HepG2 (cell line): ENCODE measurements at regions not wholly inside any gene's neighbourhood (a gene's known extent, or its start where the extent isn't known, plus 50 kb on each side); places are given as distances from the start of the nearest gene placed in this dataset.

Experiments
- ATAC-seq: fragments of 200-7000 bp; cut with Tn5 transposase; 3 replicates; pipeline ENCODE4 v1.9.1; 2020; ENCODE audit warnings: mild to moderate bottlenecking, moderate library complexity
- BruUV-seq: library from RNA; stranded (reverse); fragments of 400-500 nt; replicated peaks from 2 replicates; lab custom pipeline; 2021; lab: Mats Ljungman, UMichigan
- CTCF ChIA-PET: fragments of 300-600 bp; formaldehyde crosslinking; extraction: SDS; loops from one replicate; lab custom pipeline; 2021; ENCODE audit warnings: low total read pairs, inconsistent platforms, low intra/inter-chr PET ratio; lab: Yijun Ruan, JAX
- POLR2A ChIA-PET: fragments of 350-600 bp; sonication (Branson Sonifier 250); formaldehyde crosslinking; loops from one replicate; lab custom pipeline; 2020; ENCODE audit warnings: antibody characterized with exemption, inconsistent platforms; lab: Yijun Ruan, JAX
- DNase-seq: peaks from one replicate; pipeline ENCODE4 v3.0.0-alpha.2; 2015; ENCODE audit warnings: low spot score
- FAIRE-seq: peaks from 3 replicates; lab custom pipeline; 2011; peaks lifted over from hg19 to GRCh38; lab: Jason Lieb, UNC
- H2AFZ ChIP-seq: one replicate; pipeline ENCODE4 v1.6.1; 2011; ENCODE audit warnings: low read length, inconsistent platforms
- H3K27ac ChIP-seq: fragments of 300-600 bp; 3 replicates; pipeline ENCODE4 v1.8.0; 2011; ENCODE audit warnings: mixed run types, mild to moderate bottlenecking, mixed read lengths, low read length, inconsistent platforms; ENCODE audit not compliant: insufficient read depth; ENCODE audit errors: extremely low read length
- H3K27me3 ChIP-seq, 2 experiments: fragments of 200-600 bp in 1 of 2; 2 replicates in 1 of 2; 3 replicates in 1 of 2; pipeline versions ENCODE4 v1.6.0 to v1.8.0; 2011; ENCODE audit warnings: low read length in 2 of 2, mild to moderate bottlenecking in 2 of 2, moderate library complexity in 2 of 2, inconsistent platforms in 1 of 2; ENCODE audit not compliant: insufficient read depth in 2 of 2, control insufficient read depth in 1 of 2
- H3K36me3 ChIP-seq, 2 experiments: fragments of 200-600 bp in 1 of 2; replicated peaks in 1 of 2; 2 replicates in 1 of 2; 3 replicates in 1 of 2; pipeline versions ENCODE4 v1.5.1 to v1.8.0; 2011; ENCODE audit warnings: low read length in 2 of 2, inconsistent platforms in 1 of 2; ENCODE audit not compliant: insufficient read depth in 2 of 2, control insufficient read depth in 1 of 2
- H3K4me1 ChIP-seq: 2 replicates; pipeline ENCODE4 v1.5.1; 2012; ENCODE audit warnings: low read length, inconsistent platforms; ENCODE audit not compliant: insufficient read depth
- H3K4me2 ChIP-seq: 2 replicates; pipeline ENCODE4 v1.6.0; 2011; ENCODE audit warnings: low read depth, low read length, inconsistent platforms
- H3K4me3 ChIP-seq, 3 experiments: fragments of 200-600 bp in 1 of 3; sonication (generic), shearing (Covaris generic) in 1 of 3; replicated peaks in 1 of 3; 2 replicates each; pipeline ENCODE4 v1.5.1; 2011 to 2016; ENCODE audit warnings: low read length in 3 of 3, inconsistent platforms in 2 of 3, low read depth in 2 of 3, mild to moderate bottlenecking in 2 of 3, control low read depth in 1 of 3, mixed read lengths in 1 of 3; ENCODE audit not compliant: insufficient read depth in 1 of 3
- H3K79me2 ChIP-seq: one replicate; pipeline ENCODE4 v1.6.1; 2011; ENCODE audit warnings: low read length, inconsistent platforms; ENCODE audit not compliant: insufficient read depth
- H3K9ac ChIP-seq: 2 replicates; pipeline ENCODE4 v1.6.0; 2011; ENCODE audit warnings: mild to moderate bottlenecking, low read depth, low read length, inconsistent platforms; ENCODE audit not compliant: insufficient read depth
- H3K9me3 ChIP-seq: 2 replicates; pipeline ENCODE4 v1.5.1; 2012; ENCODE audit warnings: mild to moderate bottlenecking, low read length
- H4K20me1 ChIP-seq: 2 replicates; pipeline ENCODE4 v1.6.0; 2011; ENCODE audit warnings: inconsistent platforms, mild to moderate bottlenecking, low read length, moderate library complexity; ENCODE audit not compliant: insufficient read depth
- GTF2F1 ChIP-seq: fragments of 150-350 bp; IDR thresholded peaks from 2 replicates; pipeline ENCODE4 v1.6.1; 2014; ENCODE audit warnings: low read length
- HDAC6 ChIP-seq: fragments of 200-600 bp; sonication (generic); IDR thresholded peaks from 2 replicates; pipeline ENCODE4 v1.7.0; 2017; ENCODE audit warnings: mild to moderate bottlenecking, antibody characterized with exemption, low read length, low read depth
- HNF4A ChIP-seq: sonication (generic); formaldehyde crosslinking; IDR thresholded peaks from 2 replicates; pipeline ENCODE4 v1.4.0; 2020; ENCODE audit warnings: missing genetic modification reagents
- HOXA5 ChIP-seq: sonication (generic); formaldehyde crosslinking; IDR thresholded peaks from 2 replicates; pipeline ENCODE4 v1.4.0; 2020; ENCODE audit warnings: missing genetic modification reagents
- HOXA7 ChIP-seq: sonication (generic); formaldehyde crosslinking; IDR thresholded peaks from 2 replicates; pipeline ENCODE4 v1.8.1; 2022; ENCODE audit warnings: mild to moderate bottlenecking, missing genetic modification reagents, moderate library complexity
- PITX1 ChIP-seq: sonication (generic); formaldehyde crosslinking; IDR thresholded peaks from 2 replicates; pipeline ENCODE4 v1.5.1; 2020; ENCODE audit warnings: mild to moderate bottlenecking, missing genetic modification reagents
- RFXANK ChIP-seq: IDR thresholded peaks from 2 replicates; pipeline ENCODE4 v1.6.1; 2016
- SAFB2 ChIP-seq: sonication (generic); formaldehyde crosslinking; IDR thresholded peaks from 2 replicates; pipeline ENCODE4 v1.5.1; 2020; ENCODE audit warnings: missing genetic modification reagents, low read depth, mild to moderate bottlenecking, borderline replicate concordance
- SIN3B ChIP-seq: fragments of 150-350 bp; IDR thresholded peaks from 2 replicates; pipeline ENCODE4 v1.6.1; 2014; ENCODE audit warnings: low read length
- SKI ChIP-seq: fragments of 450-650 bp; IDR thresholded peaks from one replicate; pipeline ENCODE4 v1.6.1; 2018; ENCODE audit warnings: mild to moderate bottlenecking; ENCODE audit not compliant: partially characterized antibody
- TCF7 ChIP-seq: sonication (generic); IDR thresholded peaks from 2 replicates; pipeline ENCODE4 v1.6.1; 2016; ENCODE audit warnings: antibody characterized with exemption, low read depth
- ZNF264 ChIP-seq: sonication (generic); formaldehyde crosslinking; IDR thresholded peaks from 2 replicates; pipeline ENCODE4 v1.4.0; 2020; ENCODE audit warnings: missing genetic modification reagents
- WGBS: methylation state at CpG from one replicate; pipeline ENCODE4 v1.1.6; 2017; ENCODE audit warnings: low lambda C conversion rate; 5-methylcytosine and 5-hydroxymethylcytosine counted together
- in situ Hi-C: cut with HindIII; loops from 2 replicates; pipeline ENCODE4 v1.10.0; 2017; ENCODE audit warnings: low pct_unique_long_range_greater_than_20kb; ENCODE audit not compliant: extremely low pct_ligation_motif_present
- intact Hi-C: fragments of 100-400 bp; cut with micrococcal nuclease; formaldehyde crosslinking; loops from one replicate; pipeline ENCODE4 v1.10.0; 2022; ENCODE audit not compliant: unreplicated experiment
- TF ChIP-seq, protein P1 (sequence below): sonication (generic); formaldehyde crosslinking; IDR thresholded peaks from 2 replicates; pipeline ENCODE4 v1.5.0; 2020; ENCODE audit warnings: mild to moderate bottlenecking, missing genetic modification reagents
- TF ChIP-seq, protein P2 (sequence below): sonication (generic); formaldehyde crosslinking; conservative IDR thresholded peaks from 2 replicates; pipeline ENCODE4 v1.4.0; 2020; ENCODE audit warnings: missing genetic modification reagents

GRCh38 chr4:138959097-138959815 lies 56.3 kb upstream of the NOCT start:
- ATAC-seq (no peak), FAIRE-seq (no peak), DNase-seq (no peak)
- ChIA-PET POLR2A (no interaction called here), CTCF (no interaction called here)
- Histone ChIP-seq H3K79me2 (no peaks in the 10 kb centered on the region), H4K20me1 (no peaks in the 10 kb centered on the region), H3K9me3 (no peaks in the 10 kb centered on the region), H3K36me3 (no peaks in the 10 kb centered on the region), H3K27me3 (no peaks in the 10 kb centered on the region; a peak in 1 of 5 replicates), H3K27ac (no peak overlapping the region), H3K4me1 (no peaks in the 10 kb centered on the region), H2AFZ (no peak overlapping the region), H3K4me2 (no peak overlapping the region), H3K4me3 (no peak overlapping the region), H3K9ac (no peak overlapping the region)
- intact Hi-C loops (no loop called here), in situ Hi-C loops (no loop called here)
- WGBS: 18% methylated on average over 5 of the region's 5 CpGs
- no peak for TF ChIP-seq HNF4A (CRISPR knock-in tag)
- TF ChIP-seq, protein P1, sequence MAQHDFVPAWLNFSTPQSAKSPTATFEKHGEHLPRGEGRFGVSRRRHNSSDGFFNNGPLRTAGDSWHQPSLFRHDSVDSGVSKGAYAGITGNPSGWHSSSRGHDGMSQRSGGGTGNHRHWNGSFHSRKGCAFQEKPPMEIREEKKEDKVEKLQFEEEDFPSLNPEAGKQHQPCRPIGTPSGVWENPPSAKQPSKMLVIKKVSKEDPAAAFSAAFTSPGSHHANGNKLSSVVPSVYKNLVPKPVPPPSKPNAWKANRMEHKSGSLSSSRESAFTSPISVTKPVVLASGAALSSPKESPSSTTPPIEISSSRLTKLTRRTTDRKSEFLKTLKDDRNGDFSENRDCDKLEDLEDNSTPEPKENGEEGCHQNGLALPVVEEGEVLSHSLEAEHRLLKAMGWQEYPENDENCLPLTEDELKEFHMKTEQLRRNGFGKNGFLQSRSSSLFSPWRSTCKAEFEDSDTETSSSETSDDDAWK: no peak
- no peak for TF ChIP-seq ZNF264
- BruUV-seq: no TSS peak

- Histone ChIP-seq H3K4me2 (no peak overlapping the region), H3K27ac (no peak overlapping the region), H3K9me3 (no peaks in the 10 kb centered on the region), H2AFZ (no peak overlapping the region), H3K4me1 (no peaks in the 10 kb centered on the region), H3K4me3 (no peak overlapping the region), H4K20me1 (no peaks in the 10 kb centered on the region), H3K36me3 (no peaks in the 10 kb centered on the region), H3K79me2 (no peaks in the 10 kb centered on the region), H3K9ac (no peak overlapping the region), H3K27me3 (no peaks in the 10 kb centered on the region; a peak in 1 of 5 replicates)
- DNase-seq (no peak), FAIRE-seq (no peak), ATAC-seq (no peak)
- POLR2A ChIA-PET: no interaction called here
- TF ChIP-seq GTF2F1 (no peak), SAFB2 (no peak), SIN3B (no peak), TCF7 (no peak), PITX1 (CRISPR knock-in tag) (no peak), RFXANK (CRISPR knock-in tag) (no peak), HDAC6 (no peak), HOXA7 (CRISPR knock-in tag) (no peak), SKI (no peak), HOXA5 (no peak)
- TF ChIP-seq, protein P2, sequence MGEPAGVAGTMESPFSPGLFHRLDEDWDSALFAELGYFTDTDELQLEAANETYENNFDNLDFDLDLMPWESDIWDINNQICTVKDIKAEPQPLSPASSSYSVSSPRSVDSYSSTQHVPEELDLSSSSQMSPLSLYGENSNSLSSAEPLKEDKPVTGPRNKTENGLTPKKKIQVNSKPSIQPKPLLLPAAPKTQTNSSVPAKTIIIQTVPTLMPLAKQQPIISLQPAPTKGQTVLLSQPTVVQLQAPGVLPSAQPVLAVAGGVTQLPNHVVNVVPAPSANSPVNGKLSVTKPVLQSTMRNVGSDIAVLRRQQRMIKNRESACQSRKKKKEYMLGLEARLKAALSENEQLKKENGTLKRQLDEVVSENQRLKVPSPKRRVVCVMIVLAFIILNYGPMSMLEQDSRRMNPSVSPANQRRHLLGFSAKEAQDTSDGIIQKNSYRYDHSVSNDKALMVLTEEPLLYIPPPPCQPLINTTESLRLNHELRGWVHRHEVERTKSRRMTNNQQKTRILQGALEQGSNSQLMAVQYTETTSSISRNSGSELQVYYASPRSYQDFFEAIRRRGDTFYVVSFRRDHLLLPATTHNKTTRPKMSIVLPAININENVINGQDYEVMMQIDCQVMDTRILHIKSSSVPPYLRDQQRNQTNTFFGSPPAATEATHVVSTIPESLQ: no peak
- 66% methylated on average over 3 of the region's 3 CpGs for WGBS
- CTCF ChIA-PET: no interaction called here
- no TSS peak for BruUV-seq
- intact Hi-C loops: no loop called here
- in situ Hi-C loops: no loop called here
Observed at GRCh38 chr4:138958519-138958918, 57.1 kb upstream of the NOCT start.
